ENCODE measurements at regions not wholly inside any gene's neighbourhood (a gene's known extent, or its start where the extent isn't known, plus 50 kb on each side); places are given as distances from the start of the nearest gene placed in this dataset.

DNA sequence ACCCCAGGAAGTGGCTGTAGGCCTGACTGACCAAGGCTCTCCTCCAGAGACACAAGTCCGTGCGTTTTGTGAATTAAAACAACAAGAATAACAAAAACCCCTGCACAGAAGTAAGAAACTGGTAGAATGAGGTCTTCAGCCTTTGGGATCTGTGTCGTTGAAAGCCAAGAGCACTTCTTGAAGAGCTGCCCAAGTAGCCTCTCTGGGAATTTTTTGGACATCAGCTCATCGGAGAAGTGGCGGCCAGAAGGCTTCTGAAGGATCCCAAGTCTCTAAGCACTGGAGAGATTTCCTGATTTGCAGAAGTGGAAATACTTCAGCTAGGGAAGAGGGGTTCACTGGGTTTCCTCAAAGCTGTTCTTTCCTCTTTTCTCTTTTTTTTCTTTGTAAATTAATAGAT lies 100.4 kb upstream of the ZNF536 start:
- no peaks in the 10 kb centered on the region for H3K27me3 ChIP-seq
- no peak overlapping the region for H3K27ac ChIP-seq
- H3K9me3 ChIP-seq = peaks cover 0 to 6% of the 10 kb centered on the region in 2 donors
- TF ChIP-seq, protein P1, sequence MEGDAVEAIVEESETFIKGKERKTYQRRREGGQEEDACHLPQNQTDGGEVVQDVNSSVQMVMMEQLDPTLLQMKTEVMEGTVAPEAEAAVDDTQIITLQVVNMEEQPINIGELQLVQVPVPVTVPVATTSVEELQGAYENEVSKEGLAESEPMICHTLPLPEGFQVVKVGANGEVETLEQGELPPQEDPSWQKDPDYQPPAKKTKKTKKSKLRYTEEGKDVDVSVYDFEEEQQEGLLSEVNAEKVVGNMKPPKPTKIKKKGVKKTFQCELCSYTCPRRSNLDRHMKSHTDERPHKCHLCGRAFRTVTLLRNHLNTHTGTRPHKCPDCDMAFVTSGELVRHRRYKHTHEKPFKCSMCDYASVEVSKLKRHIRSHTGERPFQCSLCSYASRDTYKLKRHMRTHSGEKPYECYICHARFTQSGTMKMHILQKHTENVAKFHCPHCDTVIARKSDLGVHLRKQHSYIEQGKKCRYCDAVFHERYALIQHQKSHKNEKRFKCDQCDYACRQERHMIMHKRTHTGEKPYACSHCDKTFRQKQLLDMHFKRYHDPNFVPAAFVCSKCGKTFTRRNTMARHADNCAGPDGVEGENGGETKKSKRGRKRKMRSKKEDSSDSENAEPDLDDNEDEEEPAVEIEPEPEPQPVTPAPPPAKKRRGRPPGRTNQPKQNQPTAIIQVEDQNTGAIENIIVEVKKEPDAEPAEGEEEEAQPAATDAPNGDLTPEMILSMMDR (IDR thresholded peaks at IDR 0.05) = no peak
- no peaks in the 10 kb centered on the region for H3K4me1 ChIP-seq
- no peak overlapping the region for H3K4me3 ChIP-seq
- no peaks in the 10 kb centered on the region for H3K36me3 ChIP-seq
- no peak for DNase-seq (ENCODE audit: low spot score in 2 of 2)
- intact Hi-C loops (cut with DNase I) = no loop called here

DNA sequence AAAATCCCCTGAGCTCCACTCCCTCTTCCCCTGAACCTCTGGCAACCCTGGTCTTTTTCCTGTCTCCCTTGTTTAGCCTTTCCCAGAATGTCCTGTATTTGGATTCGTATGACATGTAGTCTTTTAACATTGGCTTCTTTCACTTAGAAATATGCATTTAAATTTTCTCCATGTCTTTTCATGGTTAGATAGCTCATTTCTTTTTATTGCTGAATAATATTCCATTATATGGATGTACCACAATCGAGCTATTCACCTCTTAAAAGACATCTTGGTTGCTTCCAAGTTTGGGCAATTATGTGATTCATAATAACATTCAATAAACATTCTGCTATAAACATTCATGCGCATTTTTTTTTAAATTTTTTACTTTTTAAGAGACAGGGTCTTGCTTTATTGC lies 99.6 kb upstream of the ZNF536 start:
- peaks cover 0 to 6% of the 10 kb centered on the region in 2 donors for H3K9me3 ChIP-seq
- H3K4me1 ChIP-seq = no peaks in the 10 kb centered on the region
- no peaks in the 10 kb centered on the region for H3K27me3 ChIP-seq
- no peak for DNase-seq (ENCODE audit: low spot score in 2 of 2)
- intact Hi-C loops (cut with DNase I) = no loop called here
- H3K4me3 ChIP-seq = no peak overlapping the region
- TF ChIP-seq, protein P1 (IDR thresholded peaks at IDR 0.05) = no peak
- no peaks in the 10 kb centered on the region for H3K36me3 ChIP-seq
- H3K27ac ChIP-seq = no peak overlapping the region

DNA sequence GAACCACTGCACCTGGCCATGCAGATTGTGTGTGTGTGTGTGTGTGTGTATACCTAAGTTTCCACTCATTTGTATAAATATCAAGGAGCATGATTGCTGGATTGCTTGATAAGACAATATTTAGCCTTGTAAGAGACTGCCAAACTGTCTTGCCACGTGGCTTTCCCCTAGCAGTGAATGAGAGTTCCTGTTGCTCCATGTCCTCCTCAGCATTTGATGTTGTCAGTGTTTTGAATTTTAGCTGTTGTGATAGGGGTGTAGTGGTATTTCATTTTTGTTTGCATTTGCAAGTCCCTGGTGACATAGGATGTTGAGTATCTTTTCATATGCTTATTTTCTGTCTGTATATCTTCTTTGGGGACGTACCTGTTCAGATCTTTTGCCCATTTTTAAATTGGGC lies 99.0 kb upstream of the ZNF536 start:
- H3K27ac ChIP-seq = no peak overlapping the region
- no peaks in the 10 kb centered on the region for H3K36me3 ChIP-seq
- intact Hi-C loops (cut with DNase I) = no loop called here
- no peak for DNase-seq (ENCODE audit: low spot score in 2 of 2)
- H3K4me3 ChIP-seq = no peak overlapping the region
- no peaks in the 10 kb centered on the region for H3K27me3 ChIP-seq
- H3K4me1 ChIP-seq = no peaks in the 10 kb centered on the region
- H3K9me3 ChIP-seq = peaks cover 0 to 6% of the 10 kb centered on the region in 2 donors
- TF ChIP-seq, protein P1 (IDR thresholded peaks at IDR 0.05) = no peak

DNA sequence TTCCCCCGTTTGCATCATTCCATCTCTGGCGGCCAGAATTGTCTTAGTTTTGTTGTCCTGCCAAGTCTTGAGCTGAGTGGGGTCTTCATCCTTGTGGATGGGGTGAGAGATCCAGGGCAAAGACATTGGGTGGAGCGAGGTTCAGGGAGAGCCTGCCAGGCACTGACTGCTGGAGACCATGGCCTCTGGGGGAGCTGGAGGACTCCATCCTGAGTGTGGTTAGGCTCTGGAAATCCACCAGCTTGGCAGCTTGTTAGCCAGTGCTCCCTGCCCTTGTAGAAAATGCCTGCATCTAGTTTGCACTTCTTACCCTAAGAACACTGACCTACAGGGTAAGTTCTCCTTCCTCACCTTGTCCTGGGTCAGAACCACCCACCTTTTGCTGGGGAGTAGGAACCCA lies 97.2 kb upstream of the ZNF536 start:
- no peaks in the 10 kb centered on the region for H3K36me3 ChIP-seq
- intact Hi-C loops (cut with DNase I) = no loop called here
- TF ChIP-seq, protein P1 (IDR thresholded peaks at IDR 0.05) = no peak
- H3K27me3 ChIP-seq = no peaks in the 10 kb centered on the region
- peaks cover 0 to 6% of the 10 kb centered on the region in 2 donors for H3K9me3 ChIP-seq
- no peak overlapping the region for H3K27ac ChIP-seq
- no peak for DNase-seq (ENCODE audit: low spot score in 2 of 2)
- H3K4me3 ChIP-seq = no peak overlapping the region
- H3K4me1 ChIP-seq = no peaks in the 10 kb centered on the region

DNA sequence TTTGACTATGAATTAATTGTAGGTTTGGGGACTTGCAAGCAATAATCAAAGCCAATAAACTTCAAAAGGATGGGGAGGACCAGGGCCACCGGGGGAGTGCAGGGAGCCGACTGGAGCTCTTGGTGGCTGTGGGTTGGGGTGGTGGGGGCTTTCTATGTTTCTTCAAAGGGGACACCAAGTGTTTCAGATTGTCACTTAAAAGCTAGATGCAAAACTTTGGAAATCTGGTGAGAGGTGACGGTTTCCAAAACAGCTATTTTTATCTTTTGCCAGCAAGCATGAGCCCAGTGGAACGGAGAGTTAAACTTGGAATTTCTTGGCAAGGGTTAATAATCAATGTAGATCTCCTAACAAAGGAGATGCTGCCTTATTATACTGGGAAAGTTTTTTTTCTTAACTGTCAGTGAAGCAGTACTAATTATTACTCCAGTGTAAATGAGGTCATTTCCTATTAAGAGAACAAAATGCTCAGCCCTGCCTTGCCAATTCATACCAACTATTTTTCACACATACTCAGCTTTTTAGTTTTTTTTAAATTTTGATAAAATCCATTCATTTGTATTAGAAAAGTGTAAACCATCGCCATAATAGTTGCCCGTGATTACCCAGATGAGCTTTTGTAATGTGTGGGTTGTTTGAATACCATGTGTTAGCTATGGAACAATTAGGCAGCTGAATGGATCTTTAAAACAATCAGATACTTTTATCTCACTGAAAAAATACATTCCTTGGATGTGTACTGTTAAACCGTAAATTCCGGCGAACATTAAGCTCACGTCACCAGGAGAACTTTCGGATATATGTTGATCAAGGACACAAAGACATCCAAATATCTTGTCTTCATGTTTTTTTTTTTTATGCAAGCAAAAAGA lies 95.9 kb upstream of the ZNF536 start:
- DNase-seq (ENCODE audit: low spot score in 2 of 2) = no peak

More for the DNA sequence above, 95.9 kb upstream of the ZNF536 start:
- Histone ChIP-seq H3K4me1 (no peaks in the 10 kb centered on the region), H3K27me3 (no peaks in the 10 kb centered on the region), H3K36me3 (no peaks in the 10 kb centered on the region), H3K4me3 (no peak overlapping the region), H3K9me3 (peaks cover 0 to 6% of the 10 kb centered on the region in 2 donors), H3K27ac (no peak overlapping the region)
- TF ChIP-seq, protein P1 (IDR thresholded peaks at IDR 0.05) = no peak
- intact Hi-C loops (cut with DNase I) = no loop called here
